NCI-H2227 (cell line): ENCODE measurements at regions not wholly inside any gene's neighbourhood (a gene's known extent, or its start where the extent isn't known, plus 50 kb on each side); places are given as distances from the start of the nearest gene placed in this dataset.
"Not testable (repeated sequence)": the region's sequence is repeated elsewhere in the genome, so short reads cannot be mapped to it uniquely, and the experiment has no call there.

Source experiments
- DNase-seq: peaks from one replicate; lab custom pipeline; 2025; ENCODE audit not compliant: unreplicated experiment; lab: John Stamatoyannopoulos, UW

DNA sequence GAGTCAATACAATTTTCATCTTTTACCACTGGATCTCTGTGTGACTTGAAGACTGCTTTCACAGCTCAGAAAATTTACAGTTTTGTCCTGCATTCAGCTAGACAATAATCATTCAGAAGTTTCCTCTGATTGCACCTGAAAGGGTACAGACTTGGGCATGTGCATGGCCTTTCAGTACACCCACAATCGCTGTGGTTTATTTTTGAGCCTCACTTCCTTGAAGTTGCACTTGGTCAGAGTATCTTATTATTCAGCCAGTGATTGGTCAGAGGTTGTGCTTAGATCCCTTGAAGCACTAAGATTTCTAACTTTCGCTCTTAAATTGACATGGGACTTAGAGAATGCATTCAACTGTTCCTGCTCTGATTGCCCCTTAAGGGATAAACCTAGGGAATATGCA is 508.2 kb downstream of the FAM181B start:
- DNase-seq: no peak

GRCh38 chr11:82216927-82217570 is 516.6 kb downstream of the FAM181B start:
- DNase-seq: no peak

DNA sequence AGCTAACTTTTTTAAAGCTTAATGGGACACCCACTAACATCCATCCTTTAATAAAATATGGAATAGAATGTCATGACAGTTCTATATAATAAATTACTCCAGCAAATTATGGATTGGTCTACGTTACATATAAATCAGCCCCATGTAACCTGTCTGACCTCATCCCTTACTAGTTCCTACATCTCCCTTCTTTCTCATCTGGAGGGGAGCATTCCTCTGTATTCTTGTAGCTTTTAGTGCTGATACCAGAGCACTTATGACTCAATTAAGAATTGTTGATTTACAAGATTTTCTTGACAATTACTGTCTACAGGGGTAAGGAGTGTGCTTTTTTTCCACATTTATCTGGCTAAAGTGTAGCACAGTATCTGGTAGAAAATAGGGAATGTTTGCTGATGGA is 523.7 kb downstream of the FAM181B start:
- DNase-seq: no peak

DNA sequence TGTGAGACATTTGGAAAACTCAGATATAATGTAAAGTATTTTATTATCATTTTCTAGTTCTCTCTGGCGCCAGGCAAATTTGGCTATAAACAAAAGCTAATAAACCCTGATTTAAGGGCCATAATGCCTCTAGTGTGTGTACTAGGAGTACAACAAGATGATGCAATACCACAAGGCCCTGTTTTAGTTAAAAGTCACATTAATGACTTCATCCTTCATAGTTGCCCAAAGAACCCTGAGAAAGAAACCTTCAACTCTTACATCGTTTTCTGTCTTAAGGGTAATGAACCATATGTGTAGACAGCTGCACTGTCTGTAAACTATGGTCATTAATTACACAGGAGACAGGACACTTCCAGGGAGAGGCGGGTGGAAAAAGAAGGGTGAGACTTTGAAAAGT is 538.4 kb downstream of the FAM181B start:
- DNase-seq: no peak

DNA sequence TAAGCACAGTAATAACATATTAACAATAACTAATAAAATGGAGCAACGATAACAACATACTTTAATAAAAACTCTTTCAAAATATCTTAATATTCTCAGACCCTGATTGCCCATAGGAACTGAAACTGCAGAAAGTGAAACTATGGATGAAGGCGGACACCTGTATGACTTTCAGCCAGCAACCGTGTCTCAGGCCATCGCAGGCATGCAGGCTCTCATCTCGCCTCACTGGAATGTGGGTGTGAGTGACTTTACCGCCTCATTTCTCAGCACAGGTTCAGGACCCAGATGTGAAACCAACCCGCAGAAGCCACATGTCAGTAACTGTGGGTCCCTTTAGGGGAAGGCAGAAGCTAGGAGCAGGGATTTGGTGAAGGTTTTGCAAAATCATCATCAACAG is 539.1 kb downstream of the FAM181B start:
- DNase-seq: no peak

DNA sequence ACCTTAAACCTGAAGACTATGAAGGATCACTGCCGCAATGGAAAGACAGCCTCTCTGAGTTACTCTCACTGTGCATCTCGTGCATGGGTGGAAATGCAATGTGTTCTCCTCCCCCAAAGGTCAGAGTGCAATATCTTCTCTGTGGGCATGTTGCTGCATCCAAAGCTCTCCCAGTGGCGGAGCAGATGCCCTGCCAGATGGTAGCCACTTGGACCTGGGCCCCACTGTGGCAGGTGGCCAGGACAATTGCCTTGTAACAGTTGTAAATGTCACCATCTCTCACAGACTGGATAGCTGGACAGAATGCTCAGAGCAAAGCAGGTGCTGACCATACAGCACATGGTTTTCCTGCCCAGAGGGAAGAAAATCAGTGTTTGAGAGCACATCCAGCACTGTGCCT is 542.0 kb downstream of the FAM181B start:
- no peak for DNase-seq

GRCh38 chr11:82185925-82186324 is 547.7 kb downstream of the FAM181B start:
- no peak for DNase-seq

- DNase-seq: no peak
These were observed 548.7 kb downstream of the FAM181B start for GRCh38 chr11:82184966-82185365.

GRCh38 chr11:82183346-82183745 is 550.3 kb downstream of the FAM181B start:
- no peak for DNase-seq

DNA sequence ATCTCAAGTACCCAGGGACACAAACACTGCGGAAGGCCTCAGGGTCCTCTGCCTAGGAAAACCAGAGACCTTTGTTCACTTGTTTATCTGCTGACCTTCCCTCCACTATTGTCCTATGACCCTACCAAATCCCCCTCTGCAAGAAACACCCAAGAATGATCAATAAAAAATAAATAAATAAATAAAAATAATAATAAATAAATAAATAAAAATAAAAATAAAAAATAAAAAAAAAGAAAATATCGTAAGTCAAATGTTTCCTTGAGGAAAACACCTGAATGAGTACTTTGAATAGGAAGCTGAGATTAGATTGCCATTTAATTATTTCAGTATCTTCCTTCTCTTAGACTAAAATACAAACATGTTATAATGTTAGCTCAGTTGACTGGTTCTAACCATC is 551.0 kb downstream of the FAM181B start:
- not testable (repeated sequence) for DNase-seq

DNA sequence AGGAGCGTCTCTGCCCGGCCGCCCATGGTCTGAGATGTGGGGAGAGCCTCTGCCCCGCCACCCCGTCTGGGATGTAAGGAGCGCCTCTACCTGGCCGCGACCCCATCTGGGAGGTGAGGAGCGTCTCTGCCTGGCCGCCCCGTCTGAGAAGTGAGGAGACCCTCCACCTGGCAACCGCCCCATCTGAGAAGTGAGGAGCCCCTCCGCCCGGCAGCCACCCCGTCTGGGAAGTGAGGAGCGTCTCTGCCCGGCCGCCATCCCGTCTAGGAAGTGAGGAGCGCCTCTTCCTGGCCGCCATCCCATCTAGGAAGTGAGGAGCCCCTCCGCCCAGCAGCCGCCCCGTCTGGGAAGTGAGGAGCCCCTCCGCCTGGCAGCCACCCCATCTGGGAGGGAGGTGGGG is 551.9 kb downstream of the FAM181B start:
- DNase-seq: not testable (repeated sequence)

DNA sequence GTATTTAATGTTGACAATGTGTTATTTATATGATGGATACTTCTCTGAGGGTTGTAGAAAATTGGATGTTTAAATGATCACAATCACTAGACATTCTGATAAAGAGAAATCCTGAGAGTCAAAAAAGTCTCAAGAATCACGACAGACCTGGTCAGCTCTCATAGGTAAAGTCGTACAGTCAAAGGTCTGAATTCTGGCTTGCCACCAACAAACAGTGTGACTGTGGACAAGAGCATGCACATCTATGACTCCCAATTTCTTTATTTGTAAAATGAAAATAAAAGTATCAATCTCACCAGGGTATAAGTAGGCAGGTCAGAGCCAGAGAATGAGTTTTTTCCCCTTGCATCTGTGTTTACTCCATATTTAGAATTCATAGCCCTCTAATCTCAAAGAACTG is 556.7 kb downstream of the FAM181B start:
- no peak for DNase-seq

- DNase-seq: no peak
These were observed 557.3 kb downstream of the FAM181B start for GRCh38 chr11:82176365-82176764.

DNA sequence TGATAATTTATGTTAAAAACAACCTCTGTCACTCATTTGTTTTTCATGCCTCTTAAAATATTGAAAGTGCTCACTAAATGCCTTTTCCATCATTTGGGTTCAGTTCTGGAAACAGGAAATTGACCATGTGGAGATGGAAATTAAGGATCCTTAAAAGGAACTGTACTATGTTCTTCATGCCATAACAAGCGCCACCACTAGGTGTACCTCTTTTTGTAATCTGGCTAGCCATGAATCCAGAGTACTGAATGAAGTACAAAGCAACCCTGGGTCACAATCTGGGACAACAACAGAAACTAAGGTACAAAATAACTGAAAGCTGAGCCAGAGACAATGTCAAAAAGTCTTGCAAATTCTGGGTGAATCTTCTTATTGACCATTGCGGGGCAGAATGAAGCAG is 559.1 kb downstream of the FAM181B start:
- DNase-seq: no peak

DNA sequence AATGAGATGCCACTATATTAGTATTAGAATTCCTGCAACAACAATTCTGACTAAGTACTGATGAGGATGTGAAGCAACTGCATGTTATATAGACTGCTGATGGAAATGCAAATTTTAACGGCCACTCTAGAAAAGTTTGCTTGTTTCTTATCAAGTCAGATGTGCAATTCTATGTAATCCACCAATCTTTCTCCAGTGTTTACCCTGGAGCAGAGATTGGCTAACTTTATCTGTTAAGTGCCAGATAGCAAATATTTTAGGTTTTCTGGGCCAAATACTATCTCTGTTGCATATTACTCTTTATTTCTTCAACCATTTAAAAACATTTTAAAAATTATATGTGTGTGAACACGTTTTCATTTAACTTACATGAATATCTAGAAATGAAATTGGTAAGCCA is 586.9 kb downstream of the FAM181B start:
- DNase-seq: no peak

DNA sequence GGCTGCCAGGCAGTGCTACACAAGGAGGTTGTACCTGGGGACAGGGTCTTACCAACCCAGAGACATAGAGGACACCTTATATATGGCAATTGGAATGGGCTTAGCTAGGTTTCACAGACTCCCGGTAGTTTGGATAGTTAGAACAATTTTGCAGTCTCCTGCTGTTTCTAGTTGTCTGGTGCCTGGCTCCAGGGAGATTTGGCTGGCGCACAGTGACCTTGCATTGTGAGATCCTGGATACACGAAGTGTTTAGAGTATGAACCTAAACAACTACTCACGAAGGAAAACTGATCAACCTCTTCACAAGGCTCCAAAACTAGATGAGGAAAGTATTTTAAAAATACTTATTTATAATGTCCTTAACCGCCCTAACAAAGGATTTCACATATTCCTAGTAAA is 614.7 kb downstream of the FAM181B start:
- no peak for DNase-seq

DNA sequence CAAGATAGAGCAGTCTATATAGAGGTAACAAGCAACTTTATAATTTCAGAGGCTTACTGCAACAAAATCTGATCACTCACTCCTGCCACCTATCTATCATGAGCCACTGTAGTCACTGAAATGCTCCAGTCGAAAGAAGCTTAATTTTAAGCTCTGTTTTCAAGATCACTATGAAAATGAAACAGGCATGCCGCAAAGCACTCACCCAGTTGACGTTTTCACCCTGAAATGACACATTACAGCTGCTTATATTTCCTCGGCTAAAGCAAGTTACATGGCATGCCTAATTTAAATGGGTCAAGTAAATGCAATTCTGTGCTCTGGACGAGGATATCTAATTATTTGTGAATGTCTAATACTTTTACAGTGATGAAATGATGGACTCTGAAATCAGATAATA is 616.3 kb downstream of the FAM181B start:
- DNase-seq: no peak

DNA sequence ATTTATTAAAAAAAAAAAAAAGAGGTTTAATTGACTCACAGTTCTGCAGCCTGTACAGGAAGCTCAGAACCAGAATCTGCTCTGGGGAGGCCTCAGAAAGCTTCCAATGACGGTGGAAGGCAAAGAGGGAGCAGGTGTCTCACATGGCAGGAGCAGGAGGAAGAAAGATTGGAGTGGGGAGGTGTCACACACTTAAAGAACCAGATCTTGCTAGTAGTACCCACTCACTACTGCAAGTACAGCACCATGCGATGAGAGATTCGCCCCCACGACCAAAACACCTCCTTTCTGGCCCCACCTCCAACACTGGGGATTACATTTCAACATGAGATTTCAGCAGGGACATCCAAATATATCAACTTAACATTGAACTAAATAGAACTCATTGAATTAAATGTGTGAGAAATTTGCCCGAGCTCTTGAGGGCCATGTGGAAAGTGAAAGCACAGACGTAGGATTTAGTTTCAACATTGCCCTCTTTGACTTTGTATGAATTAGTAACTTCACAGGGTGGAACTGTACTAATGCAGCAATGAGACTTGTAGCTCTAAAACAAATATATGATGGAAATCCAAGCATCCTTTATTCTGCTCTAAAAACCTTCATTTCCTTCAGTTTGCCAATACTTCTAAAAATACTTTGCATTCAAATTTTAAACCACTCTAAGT is 628.2 kb downstream of the FAM181B start:
- no peak for DNase-seq

DNA sequence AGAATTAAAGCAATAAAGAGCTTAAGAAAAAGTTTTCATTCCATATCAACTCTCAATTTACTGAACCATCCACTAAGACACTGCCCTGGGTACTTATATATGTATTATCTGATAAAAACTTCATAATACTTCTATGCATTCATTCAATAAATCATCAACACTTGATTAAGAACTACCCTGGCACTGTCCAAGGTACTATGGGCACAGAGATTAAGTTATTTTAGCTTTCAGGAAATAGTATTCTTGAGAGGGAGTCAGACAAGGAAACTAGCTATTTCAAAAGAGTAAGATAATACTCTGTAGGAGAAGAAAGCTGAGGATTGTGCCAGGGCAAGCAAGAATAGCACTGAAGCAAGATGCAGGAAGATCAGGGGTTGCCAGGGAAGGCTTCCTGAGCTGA is 640.8 kb downstream of the FAM181B start:
- DNase-seq: no peak

DNA sequence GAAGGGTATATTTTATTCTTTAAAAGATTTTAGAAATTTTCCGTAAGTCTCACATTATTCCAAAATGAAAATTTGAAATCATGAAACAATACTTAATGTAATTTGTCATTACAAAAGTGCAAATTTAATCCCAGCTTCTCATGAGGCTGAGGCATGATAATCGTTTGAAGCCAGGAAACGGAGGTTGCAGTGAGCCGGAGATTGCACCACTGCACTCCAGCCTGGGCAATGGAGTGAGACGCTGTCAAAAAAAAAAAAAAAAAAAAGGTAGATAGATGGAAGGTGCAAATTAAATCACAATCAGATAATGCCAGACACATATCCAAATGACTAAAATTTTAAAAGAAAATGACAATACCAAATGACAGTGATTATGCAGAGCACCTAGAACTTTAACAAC is 644.2 kb downstream of the FAM181B start:
- DNase-seq: no peak

GRCh38 chr11:82085493-82085892 is 648.2 kb downstream of the FAM181B start:
- no peak for DNase-seq

GRCh38 chr11:82082976-82083375 is 650.7 kb downstream of the FAM181B start:
- no peak for DNase-seq

DNA sequence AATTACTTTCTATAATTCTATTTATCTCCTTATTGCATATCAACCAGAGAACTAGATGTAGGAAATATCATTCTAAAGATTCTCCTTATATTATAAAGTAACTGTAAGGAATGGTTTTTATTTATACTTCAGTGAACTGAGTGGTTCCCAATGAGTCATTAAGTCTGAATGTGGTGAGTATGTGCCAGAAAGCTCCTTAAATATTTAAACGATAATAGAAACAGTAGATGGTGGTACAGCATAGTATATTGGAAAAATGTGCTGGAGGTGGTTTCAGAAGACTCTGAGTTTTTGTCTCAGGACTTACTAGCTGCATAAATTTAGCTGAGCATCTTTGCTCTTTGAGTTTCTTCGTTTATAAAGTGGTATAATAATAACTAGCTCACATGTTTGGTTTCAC is 653.5 kb downstream of the FAM181B start:
- no peak for DNase-seq
